Left ventricle myocardium inferior (tissue), 1 donor: ENCODE measurements at regions not wholly inside any gene's neighbourhood (a gene's known extent, or its start where the extent isn't known, plus 50 kb on each side); places are given as distances from the start of the nearest gene placed in this dataset.

Source experiments
- DNase-seq: peaks from one replicate; pipeline ENCODE4 v3.0.0-alpha.2; 2020
- H3K27ac ChIP-seq: fragments of 200-600 bp; replicated peaks from 2 replicates; pipeline ENCODE4 v1.8.0; 2021
- H3K27me3 ChIP-seq: fragments of 200-600 bp; 2 replicates; pipeline ENCODE4 v1.8.0; 2021; ENCODE audit warnings: low read depth
- H3K36me3 ChIP-seq: fragments of 200-600 bp; 2 replicates; pipeline ENCODE4 v1.8.0; 2021
- H3K4me1 ChIP-seq: fragments of 200-600 bp; 2 replicates; pipeline ENCODE4 v1.8.0; 2021
- H3K4me3 ChIP-seq: fragments of 200-600 bp; 2 replicates; pipeline ENCODE4 v1.8.0; 2021; ENCODE audit warnings: mild to moderate bottlenecking, moderate library complexity
- H3K9me3 ChIP-seq: fragments of 200-600 bp; replicated peaks from 2 replicates; pipeline ENCODE4 v1.8.0; 2021
- CTCF ChIP-seq: fragments of 200-600 bp; IDR thresholded peaks from 2 replicates; pipeline ENCODE4 v1.8.0; 2021; ENCODE audit warnings: antibody characterized with exemption, mild to moderate bottlenecking, borderline replicate concordance
- intact Hi-C: fragments of 100-400 bp; cut with micrococcal nuclease; formaldehyde crosslinking; loops from one replicate; pipeline ENCODE4 v1.11.0; 2022
- donor health status: DM: no; HTN: yes; CAD: no; lungs with severe emphysema.

- TF ChIP-seq CTCF: no peak
- H3K27me3 ChIP-seq: no peaks in the 10 kb centered on the region
- peaks cover 12% of the 10 kb centered on the region for H3K9me3 ChIP-seq
- intact Hi-C loops: no loop called here
- H3K4me3 ChIP-seq: no peak overlapping the region
- no peak for DNase-seq
- H3K36me3 ChIP-seq: no peaks in the 10 kb centered on the region
- H3K27ac ChIP-seq: no peak overlapping the region
- peaks cover 6% of the 10 kb centered on the region for H3K4me1 ChIP-seq
Observed at GRCh38 chr7:94195201-94195600, 191.0 kb upstream of the BET1 start.

DNA sequence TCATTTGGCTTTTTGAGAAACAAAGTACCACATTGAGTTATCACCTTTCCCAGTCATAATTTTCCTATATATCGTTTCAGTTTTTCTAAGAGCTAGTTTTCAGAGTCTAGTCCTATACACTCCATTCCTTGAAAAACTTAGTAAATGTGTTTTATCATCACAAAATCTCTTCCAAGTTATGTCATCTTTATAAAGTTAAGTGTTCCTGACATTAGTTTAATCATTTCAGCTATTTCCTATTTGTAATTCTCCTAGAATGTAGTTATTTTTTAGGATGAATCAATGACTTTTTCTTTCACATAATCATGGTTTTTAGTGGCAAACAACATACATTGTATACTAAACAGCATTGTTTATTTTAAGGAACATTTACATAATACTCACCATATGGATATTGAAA lies 191.7 kb upstream of the BET1 start:
- Histone ChIP-seq H3K36me3 (no peaks in the 10 kb centered on the region), H3K4me1 (peaks cover under 1% of the 10 kb centered on the region), H3K9me3 (peaks cover 12% of the 10 kb centered on the region), H3K27ac (no peak overlapping the region), H3K27me3 (no peaks in the 10 kb centered on the region), H3K4me3 (no peak overlapping the region)
- DNase-seq: no peak
- no peak for TF ChIP-seq CTCF
- intact Hi-C loops: no loop called here

- no peak overlapping the region for H3K27ac ChIP-seq
- intact Hi-C loops: no loop called here
- TF ChIP-seq CTCF: no peak
Observed at GRCh38 chr7:94205529-94205928, 189.2 kb upstream of the COL1A2 start.

GRCh38 chr7:94206295-94206694 lies 188.4 kb upstream of the COL1A2 start:
- DNase-seq: no peak
- Histone ChIP-seq H3K27me3 (no peaks in the 10 kb centered on the region), H3K27ac (no peak overlapping the region), H3K36me3 (no peaks in the 10 kb centered on the region), H3K4me3 (no peak overlapping the region), H3K9me3 (no peaks in the 10 kb centered on the region), H3K4me1 (no peaks in the 10 kb centered on the region)
- no peak for TF ChIP-seq CTCF
- intact Hi-C loops: no loop called here

More at GRCh38 chr7:94205529-94205928, 189.2 kb upstream of the COL1A2 start:
- Histone ChIP-seq H3K36me3 (no peaks in the 10 kb centered on the region), H3K4me3 (no peak overlapping the region), H3K4me1 (no peaks in the 10 kb centered on the region), H3K9me3 (no peaks in the 10 kb centered on the region), H3K27me3 (no peaks in the 10 kb centered on the region)
- DNase-seq: no peak

GRCh38 chr7:94212160-94212559 lies 182.5 kb upstream of the COL1A2 start:
- TF ChIP-seq CTCF: no peak
- intact Hi-C loops: no loop called here
- no peak for DNase-seq

DNA sequence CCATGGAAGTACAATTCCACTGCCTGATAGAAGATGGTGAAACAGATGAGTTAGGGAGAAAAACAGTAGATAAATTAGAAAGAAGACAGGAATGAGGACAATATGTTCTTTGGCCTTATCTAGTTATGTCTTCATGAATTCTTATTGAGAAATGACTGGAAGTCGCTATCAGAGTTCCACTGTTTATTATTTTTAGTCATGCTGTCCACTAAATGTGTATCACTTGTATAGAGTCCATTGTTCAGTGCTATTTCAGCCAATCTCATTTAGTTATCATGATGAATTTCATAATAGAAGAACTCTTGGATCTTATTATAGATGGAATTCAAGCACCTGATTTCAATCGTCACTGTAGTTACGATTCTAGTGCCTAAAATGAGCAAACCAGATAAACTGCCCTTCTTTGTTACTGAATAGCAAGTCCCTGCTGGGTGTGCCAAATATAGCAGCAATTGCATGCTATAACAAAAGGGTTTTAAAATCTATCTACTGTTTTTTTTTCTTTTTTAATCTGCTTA lies 177.7 kb upstream of the COL1A2 start:
- H3K4me3 ChIP-seq: no peak overlapping the region
- intact Hi-C loops: no loop called here
- TF ChIP-seq CTCF: no peak
- DNase-seq: no peak
- H3K27ac ChIP-seq: no peak overlapping the region
- H3K36me3 ChIP-seq: no peaks in the 10 kb centered on the region
- H3K4me1 ChIP-seq: peaks cover 4% of the 10 kb centered on the region
- no peaks in the 10 kb centered on the region for H3K27me3 ChIP-seq
- no peaks in the 10 kb centered on the region for H3K9me3 ChIP-seq

More at GRCh38 chr7:94212160-94212559, 182.5 kb upstream of the COL1A2 start:
- H3K27ac ChIP-seq: no peak overlapping the region
- no peaks in the 10 kb centered on the region for H3K27me3 ChIP-seq
- H3K4me1 ChIP-seq: peaks cover 3% of the 10 kb centered on the region
- H3K9me3 ChIP-seq: no peaks in the 10 kb centered on the region
- H3K4me3 ChIP-seq: no peak overlapping the region
- no peaks in the 10 kb centered on the region for H3K36me3 ChIP-seq
